NCI-H1092 (cell line): ENCODE measurements at regions not wholly inside any gene's neighbourhood (a gene's known extent, or its start where the extent isn't known, plus 50 kb on each side); places are given as distances from the start of the nearest gene placed in this dataset.

Experiments used
- DNase-seq: peaks from one replicate; lab custom pipeline; 2025; lab: John Stamatoyannopoulos, UW

DNA sequence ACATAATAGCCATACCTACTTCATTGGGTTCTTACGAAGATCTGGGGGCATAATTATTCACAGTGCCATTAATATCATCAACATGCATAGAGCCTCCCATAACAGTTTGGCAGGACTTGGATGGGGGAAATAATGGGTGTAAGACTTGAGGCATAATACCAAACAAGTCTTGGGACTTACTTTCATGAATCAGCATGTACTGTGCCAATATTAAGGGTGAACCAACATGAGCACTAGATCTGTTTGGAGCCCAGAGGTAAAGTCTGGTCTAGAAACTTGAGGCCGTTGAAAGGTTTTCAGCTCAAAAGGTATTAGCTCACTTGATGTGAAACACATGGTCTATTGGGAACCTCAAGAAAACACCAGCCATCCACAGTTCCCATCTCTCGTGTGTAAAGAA lies 56.7 kb upstream of the ZC3H11B start:
- DNase-seq = no peak

DNA sequence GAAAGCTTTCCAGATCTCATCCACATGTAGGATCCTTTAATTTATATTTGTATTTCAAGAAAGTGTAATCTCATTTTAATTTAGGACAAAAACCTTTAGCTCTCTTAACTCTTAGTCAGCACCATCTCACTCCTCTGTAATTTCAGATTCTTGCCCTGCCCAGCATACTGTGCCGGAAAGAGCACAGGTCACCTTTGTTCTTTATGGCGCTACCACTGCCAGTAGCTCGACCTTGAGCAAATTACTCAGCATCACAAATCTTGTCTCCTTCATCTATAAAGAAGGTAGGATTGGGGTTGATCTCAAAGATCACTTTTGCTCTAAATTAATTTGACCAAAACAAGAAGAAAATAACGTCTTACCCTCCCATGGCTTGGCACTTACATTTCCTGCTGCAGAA lies 56.1 kb upstream of the ZC3H11B start:
- no peak for DNase-seq

DNA sequence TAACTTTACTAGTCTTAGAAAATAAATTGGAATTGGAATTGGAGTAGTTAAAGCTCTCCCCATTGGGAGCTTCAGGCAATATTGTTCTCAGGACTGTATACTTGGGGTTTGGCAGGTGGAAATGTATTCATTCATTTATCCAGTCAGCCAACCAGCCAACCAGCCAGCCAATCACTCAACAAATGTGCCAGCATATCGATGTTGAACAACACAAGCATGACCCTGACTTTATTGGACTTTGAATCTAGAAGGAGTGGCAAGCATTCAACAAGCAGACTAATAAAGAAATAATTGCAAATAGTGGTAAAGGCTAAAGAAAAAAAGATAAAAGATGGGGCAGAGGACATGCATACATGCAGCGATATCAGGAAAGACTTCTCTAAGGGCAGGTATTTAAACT lies 55.5 kb upstream of the ZC3H11B start:
- DNase-seq = no peak

DNA sequence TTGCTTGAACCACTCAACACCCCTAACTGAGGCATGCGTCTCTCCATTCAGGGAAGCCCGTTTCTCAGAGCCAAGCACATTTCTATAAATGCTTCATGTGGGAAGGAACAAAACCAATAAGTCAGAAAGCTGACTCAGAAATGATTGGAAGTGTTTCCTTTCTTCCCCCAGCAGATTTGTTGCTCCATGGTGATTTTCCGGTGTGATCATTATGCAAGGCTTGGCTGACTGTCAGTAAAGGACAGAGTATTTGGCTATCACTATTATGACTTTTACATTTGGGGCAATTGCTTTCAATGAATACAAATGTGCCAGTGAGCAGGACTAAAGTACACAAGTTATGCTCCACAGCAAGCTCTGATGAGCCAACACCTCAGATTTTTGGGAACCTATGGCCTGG lies 53.3 kb upstream of the ZC3H11B start:
- no peak for DNase-seq

DNA sequence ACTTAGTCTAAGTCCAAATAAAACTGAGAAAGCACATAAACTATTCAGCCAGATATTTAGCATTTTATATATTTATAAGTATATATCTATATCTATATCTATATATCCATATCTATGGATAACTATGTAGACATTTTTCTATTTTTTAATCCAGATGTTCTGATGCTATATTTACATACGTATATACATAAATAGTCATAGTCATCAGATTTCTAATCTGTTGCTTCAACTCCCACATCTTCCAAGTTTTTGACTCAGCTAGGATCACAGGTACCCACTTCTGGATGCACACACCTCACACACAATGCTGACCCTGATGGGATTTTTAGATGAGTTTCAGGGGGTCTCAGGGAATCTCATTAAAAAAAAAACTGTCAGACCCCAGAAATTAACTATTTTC lies 52.2 kb upstream of the ZC3H11B start:
- no peak for DNase-seq

DNA sequence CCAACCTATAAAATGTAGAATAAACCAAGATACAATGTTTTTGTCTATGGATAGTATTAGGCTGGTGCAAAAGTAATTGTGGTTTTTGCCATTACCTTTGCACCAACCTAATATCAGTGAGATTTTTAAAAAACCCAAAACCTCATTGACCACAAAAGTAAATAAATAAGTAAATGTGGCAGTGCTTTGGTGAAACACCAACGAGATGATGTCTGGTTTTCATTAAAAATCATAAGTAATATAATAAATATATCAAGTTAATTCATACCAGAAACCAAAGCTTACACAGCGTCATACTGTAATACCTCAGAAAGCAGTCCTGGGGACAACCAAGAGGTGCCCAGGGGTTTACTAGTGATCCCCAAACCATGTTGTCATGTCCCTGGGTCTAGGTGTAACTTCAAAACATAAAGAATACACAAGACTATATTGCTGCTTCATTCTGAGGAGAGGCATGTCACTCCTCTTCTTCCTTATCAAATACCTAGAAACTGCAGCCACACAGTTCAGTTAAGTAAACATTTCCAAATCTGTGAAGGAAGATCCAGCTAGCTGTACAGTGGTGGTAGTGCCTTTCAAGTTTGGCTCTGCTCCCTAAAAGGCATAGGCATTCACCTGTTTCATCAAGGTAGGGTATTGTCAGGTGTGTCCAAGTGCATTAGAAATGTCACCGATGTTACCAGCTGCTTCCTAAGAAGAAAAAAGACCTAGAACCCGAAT lies 51.6 kb upstream of the ZC3H11B start:
- DNase-seq = no peak
